ENCODE measurements at regions not wholly inside any gene's neighbourhood (a gene's known extent, or its start where the extent isn't known, plus 50 kb on each side); places are given as distances from the start of the nearest gene placed in this dataset.

- Histone ChIP-seq H3K9ac (ENCODE audit: low read length) (no peak overlapping the region), H2AFZ (ENCODE audit: low read length) (no peak overlapping the region), H3F3A (ENCODE audit: insufficient read depth, low read length) (no peaks in the 10 kb centered on the region), H4K20me1 (ENCODE audit: insufficient read depth, low read length) (no peaks in the 10 kb centered on the region), H3K4me3 (ENCODE audit: low read length) (no peak overlapping the region), H3K27me3 (replicated peaks; ENCODE audit: insufficient read depth, low read length) (no peaks in the 10 kb centered on the region), H3K27ac (ENCODE audit: low read length) (no peak overlapping the region), H3K79me2 (ENCODE audit: low read length) (no peaks in the 10 kb centered on the region), H3K9me2 (replicated peaks; ENCODE audit: insufficient read depth, low read length) (no peaks in the 10 kb centered on the region), H3K4me1 (ENCODE audit: low read length) (no peaks in the 10 kb centered on the region), H3K36me3 (replicated peaks; ENCODE audit: insufficient read depth, low read length) (no peaks in the 10 kb centered on the region), H3K9me3 (replicated peaks; ENCODE audit: insufficient read depth, low read length) (no peaks in the 10 kb centered on the region), H3K4me2 (ENCODE audit: low read depth, low read length) (no peak overlapping the region)
- DNase-seq = no peak
- no peak for TF ChIP-seq CTCF (IDR thresholded peaks at IDR 0.05; ENCODE audit: low read length)
- TF ChIP-seq EZH2phosphoT487 (IDR thresholded peaks at IDR 0.05; ENCODE audit: low read length) = no peak
- no peak for TF ChIP-seq EZH2 (optimal IDR thresholded peaks at IDR 0.05; ENCODE audit: low read depth, low read length)
These were observed 617.6 kb upstream of the ZNF717 start for GRCh38 chr3:76402926-76403325.

- TF ChIP-seq EZH2 (optimal IDR thresholded peaks at IDR 0.05; ENCODE audit: low read depth, low read length) = no peak
- TF ChIP-seq EZH2phosphoT487 (IDR thresholded peaks at IDR 0.05; ENCODE audit: low read length) = no peak
- TF ChIP-seq CTCF (IDR thresholded peaks at IDR 0.05; ENCODE audit: low read length) = no peak
- Histone ChIP-seq H3K9me2 (replicated peaks; ENCODE audit: insufficient read depth, low read length) (no peaks in the 10 kb centered on the region), H3F3A (ENCODE audit: insufficient read depth, low read length) (no peaks in the 10 kb centered on the region), H3K27ac (ENCODE audit: low read length) (no peak overlapping the region), H3K9me3 (replicated peaks; ENCODE audit: insufficient read depth, low read length) (no peaks in the 10 kb centered on the region), H3K4me1 (ENCODE audit: low read length) (no peaks in the 10 kb centered on the region), H3K9ac (ENCODE audit: low read length) (no peak overlapping the region), H4K20me1 (ENCODE audit: insufficient read depth, low read length) (no peaks in the 10 kb centered on the region), H3K4me2 (ENCODE audit: low read depth, low read length) (no peak overlapping the region), H2AFZ (ENCODE audit: low read length) (no peak overlapping the region), H3K27me3 (replicated peaks; ENCODE audit: insufficient read depth, low read length) (no peaks in the 10 kb centered on the region), H3K79me2 (ENCODE audit: low read length) (no peaks in the 10 kb centered on the region), H3K4me3 (ENCODE audit: low read length) (no peak overlapping the region), H3K36me3 (replicated peaks; ENCODE audit: insufficient read depth, low read length) (no peaks in the 10 kb centered on the region)
- DNase-seq = no peak
These were observed 618.2 kb upstream of the ZNF717 start for GRCh38 chr3:76403556-76403955.

GRCh38 chr3:76405196-76405595 is 619.8 kb upstream of the ZNF717 start:
- no peak overlapping the region for H3K4me3 ChIP-seq (ENCODE audit: low read length)
- TF ChIP-seq EZH2 (optimal IDR thresholded peaks at IDR 0.05; ENCODE audit: low read depth, low read length) = no peak
- TF ChIP-seq EZH2phosphoT487 (IDR thresholded peaks at IDR 0.05; ENCODE audit: low read length) = no peak
- no peak for TF ChIP-seq CTCF (IDR thresholded peaks at IDR 0.05; ENCODE audit: low read length)
- no peaks in the 10 kb centered on the region for H3F3A ChIP-seq (ENCODE audit: insufficient read depth, low read length)
- H3K4me2 ChIP-seq (ENCODE audit: low read depth, low read length) = no peak overlapping the region
- no peaks in the 10 kb centered on the region for H3K36me3 ChIP-seq (replicated peaks; ENCODE audit: insufficient read depth, low read length)
- H2AFZ ChIP-seq (ENCODE audit: low read length) = no peak overlapping the region
- no peaks in the 10 kb centered on the region for H3K9me3 ChIP-seq (replicated peaks; ENCODE audit: insufficient read depth, low read length)
- no peak overlapping the region for H3K9ac ChIP-seq (ENCODE audit: low read length)
- no peaks in the 10 kb centered on the region for H3K4me1 ChIP-seq (ENCODE audit: low read length)
- no peaks in the 10 kb centered on the region for H3K9me2 ChIP-seq (replicated peaks; ENCODE audit: insufficient read depth, low read length)
- DNase-seq = no peak
- no peaks in the 10 kb centered on the region for H3K27me3 ChIP-seq (replicated peaks; ENCODE audit: insufficient read depth, low read length)
- H3K79me2 ChIP-seq (ENCODE audit: low read length) = no peaks in the 10 kb centered on the region
- no peak overlapping the region for H3K27ac ChIP-seq (ENCODE audit: low read length)
- no peaks in the 10 kb centered on the region for H4K20me1 ChIP-seq (ENCODE audit: insufficient read depth, low read length)
